ENCODE measurements at regions not wholly inside any gene's neighbourhood (a gene's known extent, or its start where the extent isn't known, plus 50 kb on each side); places are given as distances from the start of the nearest gene placed in this dataset.

DNA sequence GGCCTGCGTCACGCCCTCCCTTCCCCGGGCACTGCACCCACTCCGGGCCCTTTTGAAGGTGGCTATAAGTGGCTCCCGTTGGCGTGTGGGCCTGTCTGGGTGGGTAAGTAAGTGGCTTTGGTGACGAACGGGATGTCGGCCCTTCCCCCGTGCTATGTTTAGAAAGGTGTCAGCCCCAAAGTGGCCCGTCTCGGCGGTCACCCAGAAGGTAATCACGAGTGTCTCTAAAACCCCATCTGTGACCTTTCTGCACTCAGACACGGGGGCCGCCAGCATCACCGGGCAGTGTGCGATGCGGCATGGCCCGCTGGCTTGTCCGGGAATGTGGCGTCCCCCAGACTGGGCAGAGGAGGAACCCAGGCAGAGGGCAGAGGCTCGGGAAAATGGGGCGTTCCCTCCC, 88.2 kb downstream of the IRX5 start:
- TF ChIP-seq, protein P1, sequence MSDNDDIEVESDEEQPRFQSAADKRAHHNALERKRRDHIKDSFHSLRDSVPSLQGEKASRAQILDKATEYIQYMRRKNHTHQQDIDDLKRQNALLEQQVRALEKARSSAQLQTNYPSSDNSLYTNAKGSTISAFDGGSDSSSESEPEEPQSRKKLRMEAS (IDR thresholded peaks at IDR 0.05; ENCODE audit: low read depth, low read length): no peak
- TF ChIP-seq, protein P2, sequence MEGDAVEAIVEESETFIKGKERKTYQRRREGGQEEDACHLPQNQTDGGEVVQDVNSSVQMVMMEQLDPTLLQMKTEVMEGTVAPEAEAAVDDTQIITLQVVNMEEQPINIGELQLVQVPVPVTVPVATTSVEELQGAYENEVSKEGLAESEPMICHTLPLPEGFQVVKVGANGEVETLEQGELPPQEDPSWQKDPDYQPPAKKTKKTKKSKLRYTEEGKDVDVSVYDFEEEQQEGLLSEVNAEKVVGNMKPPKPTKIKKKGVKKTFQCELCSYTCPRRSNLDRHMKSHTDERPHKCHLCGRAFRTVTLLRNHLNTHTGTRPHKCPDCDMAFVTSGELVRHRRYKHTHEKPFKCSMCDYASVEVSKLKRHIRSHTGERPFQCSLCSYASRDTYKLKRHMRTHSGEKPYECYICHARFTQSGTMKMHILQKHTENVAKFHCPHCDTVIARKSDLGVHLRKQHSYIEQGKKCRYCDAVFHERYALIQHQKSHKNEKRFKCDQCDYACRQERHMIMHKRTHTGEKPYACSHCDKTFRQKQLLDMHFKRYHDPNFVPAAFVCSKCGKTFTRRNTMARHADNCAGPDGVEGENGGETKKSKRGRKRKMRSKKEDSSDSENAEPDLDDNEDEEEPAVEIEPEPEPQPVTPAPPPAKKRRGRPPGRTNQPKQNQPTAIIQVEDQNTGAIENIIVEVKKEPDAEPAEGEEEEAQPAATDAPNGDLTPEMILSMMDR (IDR thresholded peaks at IDR 0.05; ENCODE audit: low read depth, low read length): no peak
- no peak for TF ChIP-seq POLR2A (IDR thresholded peaks at IDR 0.05; ENCODE audit: extremely low read depth, insufficient read length)

Measured in NB4 (cell line).